ENCODE measurements at regions not wholly inside any gene's neighbourhood (a gene's known extent, or its start where the extent isn't known, plus 50 kb on each side); places are given as distances from the start of the nearest gene placed in this dataset.

DNA sequence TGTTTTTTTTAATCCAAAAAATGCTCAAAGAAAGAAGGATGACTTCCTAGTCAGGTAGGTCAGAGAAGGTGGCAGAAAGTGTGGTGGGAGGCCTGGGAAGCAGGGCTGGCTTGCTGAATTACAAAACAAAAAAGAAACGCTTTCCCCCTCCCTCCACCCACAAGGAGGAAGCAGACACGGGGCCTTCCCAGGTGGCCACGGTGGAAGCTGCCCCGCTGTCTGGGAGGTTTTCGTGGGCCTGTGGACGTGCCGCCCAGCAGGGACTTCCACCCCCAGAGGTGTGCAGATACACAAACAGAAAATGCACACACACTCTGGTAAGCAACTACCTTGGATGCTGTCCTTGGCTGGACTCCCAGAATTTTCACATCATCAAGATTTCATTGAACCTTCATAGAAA, 198.2 kb upstream of the CDH4 start:
- Histone ChIP-seq H3K9ac (ENCODE audit: low read depth, low read length, poor library complexity) (no peak overlapping the region), H3K4me3 (ENCODE audit: low read length in 2 of 2) (no peak overlapping the region), H3K14ac (ENCODE audit: low read length) (no peak overlapping the region), H2AK5ac (ENCODE audit: low read depth, low read length) (no peak overlapping the region), H4K91ac (ENCODE audit: low read depth, low read length, poor library complexity) (no peak overlapping the region), H4K8ac (ENCODE audit: low read depth, low read length) (no peak overlapping the region), H3K4me2 (ENCODE audit: insufficient read depth, low read length, poor library complexity, severe bottlenecking) (no peak overlapping the region), H3K36me3 (replicated peaks in 1 of 2; ENCODE audit: control insufficient read depth in 2 of 2, insufficient read depth in 2 of 2, low read length in 2 of 2) (no peaks in the 10 kb centered on the region), H2BK120ac (ENCODE audit: low read depth, low read length) (no peak overlapping the region), H2AFZ (ENCODE audit: low read length) (no peak overlapping the region), H2BK15ac (ENCODE audit: low read length) (no peak overlapping the region), H3K4me1 (ENCODE audit: control insufficient read depth in 2 of 2, insufficient read depth in 1 of 2, low read depth in 1 of 2, low read length in 2 of 2) (peaks cover 0 to 8% of the 10 kb centered on the region in 2 donors), H3K9me3 (replicated peaks in 1 of 2; ENCODE audit: control insufficient read depth in 2 of 2, insufficient read depth in 1 of 2, low read depth in 1 of 2, low read length in 2 of 2) (no peaks in the 10 kb centered on the region), H2BK5ac (ENCODE audit: low read length) (no peak overlapping the region), H3K4ac (ENCODE audit: low read length) (no peak overlapping the region), H3K23ac (ENCODE audit: low read depth, low read length, poor library complexity) (no peak overlapping the region), H3K79me1 (ENCODE audit: low read depth, low read length) (no peaks in the 10 kb centered on the region), H2BK12ac (ENCODE audit: low read length) (no peak overlapping the region), H3K18ac (ENCODE audit: low read length) (no peak overlapping the region), H3K27me3 (ENCODE audit: control insufficient read depth in 3 of 3, insufficient read depth in 3 of 3, low read depth in 1 of 3, low read length in 3 of 3) (peaks cover 0 to 7% (median 0%) of the 10 kb centered on the region in 3 experiments), H3K27ac (replicated peaks; ENCODE audit: low read length) (no peak overlapping the region)
- DNase-seq (ENCODE audit: low spot score), result no peak
- WGBS, 2 donors (ENCODE audit: extremely low coverage in 2 of 2, insufficient read length in 2 of 2, insufficient replicate concordance in 1 of 2), result no CpG with 5 or more reads among the region's 7 CpGs

DNA sequence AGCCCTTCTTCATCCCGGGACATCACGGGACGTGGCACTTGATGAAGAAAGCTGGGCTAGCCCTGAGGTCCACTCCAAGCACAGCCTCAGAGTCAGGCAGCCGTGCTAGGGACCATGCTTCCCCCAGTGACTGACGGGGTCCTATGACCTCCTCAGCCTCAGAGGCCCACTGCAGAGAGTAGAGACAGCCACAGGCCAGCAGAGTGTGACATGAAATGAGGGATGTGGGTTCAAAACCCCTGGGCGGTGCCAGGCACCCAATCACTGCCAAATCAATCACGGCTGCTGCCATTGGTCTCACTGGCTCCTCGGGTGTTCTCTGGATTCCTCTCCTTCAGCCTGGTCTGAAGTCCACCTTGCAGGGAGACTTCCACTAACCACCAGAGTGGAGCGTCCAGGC, 197.7 kb upstream of the CDH4 start:
- H3K4ac ChIP-seq (ENCODE audit: low read length), result no peak overlapping the region
- no peaks in the 10 kb centered on the region for H3K9me3 ChIP-seq (replicated peaks in 1 of 2; ENCODE audit: control insufficient read depth in 2 of 2, insufficient read depth in 1 of 2, low read depth in 1 of 2, low read length in 2 of 2)
- no peak overlapping the region for H2BK5ac ChIP-seq (ENCODE audit: low read length)
- no peak overlapping the region for H3K27ac ChIP-seq (replicated peaks; ENCODE audit: low read length)
- no peaks in the 10 kb centered on the region for H3K36me3 ChIP-seq (replicated peaks in 1 of 2; ENCODE audit: control insufficient read depth in 2 of 2, insufficient read depth in 2 of 2, low read length in 2 of 2)
- H2BK120ac ChIP-seq (ENCODE audit: low read depth, low read length), result no peak overlapping the region
- no peak overlapping the region for H2BK15ac ChIP-seq (ENCODE audit: low read length)
- no peak overlapping the region for H2AK5ac ChIP-seq (ENCODE audit: low read depth, low read length)
- H3K9ac ChIP-seq (ENCODE audit: low read depth, low read length, poor library complexity), result no peak overlapping the region
- H4K91ac ChIP-seq (ENCODE audit: low read depth, low read length, poor library complexity), result no peak overlapping the region
- H3K27me3 ChIP-seq (ENCODE audit: control insufficient read depth in 3 of 3, insufficient read depth in 3 of 3, low read depth in 1 of 3, low read length in 3 of 3), result peaks cover 0 to 7% (median 0%) of the 10 kb centered on the region in 3 experiments
- no peak for DNase-seq (ENCODE audit: low spot score)
- no peak overlapping the region for H3K4me2 ChIP-seq (ENCODE audit: insufficient read depth, low read length, poor library complexity, severe bottlenecking)
- peaks cover 0 to 8% of the 10 kb centered on the region in 2 donors for H3K4me1 ChIP-seq (ENCODE audit: control insufficient read depth in 2 of 2, insufficient read depth in 1 of 2, low read depth in 1 of 2, low read length in 2 of 2)
- H3K23ac ChIP-seq (ENCODE audit: low read depth, low read length, poor library complexity), result no peak overlapping the region
- no peaks in the 10 kb centered on the region for H3K79me1 ChIP-seq (ENCODE audit: low read depth, low read length)
- WGBS, 2 donors (ENCODE audit: extremely low coverage in 2 of 2, insufficient read length in 2 of 2, insufficient replicate concordance in 1 of 2), result no CpG with 5 or more reads among the region's 9 CpGs
- no peak overlapping the region for H3K14ac ChIP-seq (ENCODE audit: low read length)
- no peak overlapping the region for H2BK12ac ChIP-seq (ENCODE audit: low read length)
- H4K8ac ChIP-seq (ENCODE audit: low read depth, low read length), result no peak overlapping the region
- H2AFZ ChIP-seq (ENCODE audit: low read length), result no peak overlapping the region
- no peak overlapping the region for H3K18ac ChIP-seq (ENCODE audit: low read length)
- no peak overlapping the region for H3K4me3 ChIP-seq (ENCODE audit: low read length in 2 of 2)

DNA sequence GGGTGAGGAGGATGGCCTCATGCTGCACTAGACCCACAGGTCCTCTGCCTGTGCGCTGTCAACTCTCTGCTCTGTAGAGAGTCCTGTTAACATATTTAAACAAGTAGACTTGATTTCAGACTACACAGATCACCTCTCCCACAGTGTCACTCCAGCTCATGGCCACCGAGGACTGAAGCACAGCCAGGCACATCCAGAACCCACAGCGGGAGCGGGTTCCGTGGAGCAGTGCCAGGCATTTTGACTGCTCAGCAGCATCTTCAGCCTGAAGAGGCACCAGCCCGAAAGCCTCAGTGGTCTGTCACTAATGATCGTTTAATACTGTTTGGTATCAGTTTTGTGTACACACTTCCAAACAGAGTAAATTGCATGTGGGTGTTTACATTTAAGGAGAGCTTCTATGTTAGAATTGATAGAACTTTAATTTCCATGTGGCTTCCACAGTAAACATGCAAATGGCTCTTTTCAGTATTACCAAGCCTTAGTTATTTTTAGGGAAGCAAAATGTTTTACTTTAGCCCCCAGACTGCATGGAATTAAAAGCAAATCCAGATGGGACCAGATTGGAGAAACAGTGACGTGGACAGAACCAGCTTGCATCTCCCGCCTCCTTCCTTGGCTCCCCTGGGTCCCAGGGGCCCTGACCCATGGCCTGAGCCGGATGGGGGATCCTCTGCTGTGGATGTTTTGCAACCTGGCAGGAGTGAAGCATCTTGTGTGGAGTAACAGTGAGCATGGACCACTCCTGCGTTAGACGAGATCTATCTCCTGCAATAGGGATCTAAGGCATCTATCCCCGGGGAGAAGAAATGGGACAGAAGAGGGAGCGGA, 196.7 kb upstream of the CDH4 start:
- no peak overlapping the region for H3K14ac ChIP-seq (ENCODE audit: low read length)
- H2BK120ac ChIP-seq (ENCODE audit: low read depth, low read length), result no peak overlapping the region
- H3K4me2 ChIP-seq (ENCODE audit: insufficient read depth, low read length, poor library complexity, severe bottlenecking), result no peak overlapping the region
- no peak overlapping the region for H2BK15ac ChIP-seq (ENCODE audit: low read length)
- WGBS, 2 donors (ENCODE audit: extremely low coverage in 2 of 2, insufficient read length in 2 of 2, insufficient replicate concordance in 1 of 2), result no CpG with 5 or more reads among the region's 14 CpGs
- no peak overlapping the region for H3K4me3 ChIP-seq (ENCODE audit: low read length in 2 of 2)
- no peak overlapping the region for H2BK12ac ChIP-seq (ENCODE audit: low read length)
- H3K9me3 ChIP-seq (replicated peaks in 1 of 2; ENCODE audit: control insufficient read depth in 2 of 2, insufficient read depth in 1 of 2, low read depth in 1 of 2, low read length in 2 of 2), result no peaks in the 10 kb centered on the region
- peaks cover 0 to 8% of the 10 kb centered on the region in 2 donors for H3K4me1 ChIP-seq (ENCODE audit: control insufficient read depth in 2 of 2, insufficient read depth in 1 of 2, low read depth in 1 of 2, low read length in 2 of 2)
- no peak overlapping the region for H3K4ac ChIP-seq (ENCODE audit: low read length)
- no peak overlapping the region for H3K23ac ChIP-seq (ENCODE audit: low read depth, low read length, poor library complexity)
- no peak overlapping the region for H2BK5ac ChIP-seq (ENCODE audit: low read length)
- no peak overlapping the region for H4K8ac ChIP-seq (ENCODE audit: low read depth, low read length)
- no peak overlapping the region for H2AK5ac ChIP-seq (ENCODE audit: low read depth, low read length)
- H3K36me3 ChIP-seq (replicated peaks in 1 of 2; ENCODE audit: control insufficient read depth in 2 of 2, insufficient read depth in 2 of 2, low read length in 2 of 2), result no peaks in the 10 kb centered on the region
- no peak overlapping the region for H4K91ac ChIP-seq (ENCODE audit: low read depth, low read length, poor library complexity)
- H3K9ac ChIP-seq (ENCODE audit: low read depth, low read length, poor library complexity), result no peak overlapping the region
- H3K27me3 ChIP-seq (ENCODE audit: control insufficient read depth in 3 of 3, insufficient read depth in 3 of 3, low read depth in 1 of 3, low read length in 3 of 3), result peaks cover 0 to 7% (median 0%) of the 10 kb centered on the region in 3 experiments
- H2AFZ ChIP-seq (ENCODE audit: low read length), result no peak overlapping the region
- H3K27ac ChIP-seq (replicated peaks; ENCODE audit: low read length), result no peak overlapping the region
- no peak for DNase-seq (ENCODE audit: low spot score)
- H3K18ac ChIP-seq (ENCODE audit: low read length), result no peak overlapping the region
- no peaks in the 10 kb centered on the region for H3K79me1 ChIP-seq (ENCODE audit: low read depth, low read length)

DNA sequence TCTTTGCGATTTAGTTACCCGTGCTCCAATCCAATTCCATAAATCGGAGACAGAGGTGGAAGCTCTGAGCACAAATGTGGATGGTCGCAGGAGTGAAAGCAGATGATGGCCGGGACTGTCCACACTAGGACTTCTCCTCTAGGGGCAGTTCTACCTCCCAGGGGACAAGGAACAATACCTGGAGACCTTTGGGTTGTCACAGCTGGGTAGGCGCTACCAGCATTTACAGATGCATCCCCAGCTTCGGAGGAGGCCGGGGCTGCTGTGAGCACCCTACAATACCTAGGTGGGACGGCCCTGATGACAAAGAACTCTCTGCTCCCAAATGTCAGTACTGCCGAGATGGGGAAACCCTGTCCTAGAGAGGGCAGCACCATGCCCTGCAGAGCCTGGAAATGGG, 195.9 kb upstream of the CDH4 start:
- no peak overlapping the region for H4K91ac ChIP-seq (ENCODE audit: low read depth, low read length, poor library complexity)
- H2AFZ ChIP-seq (ENCODE audit: low read length), result no peak overlapping the region
- H3K4me1 ChIP-seq (ENCODE audit: control insufficient read depth in 2 of 2, insufficient read depth in 1 of 2, low read depth in 1 of 2, low read length in 2 of 2), result peaks cover 0 to 8% of the 10 kb centered on the region in 2 donors
- no CpG with 5 or more reads among the region's 10 CpGs for WGBS, 2 donors (ENCODE audit: extremely low coverage in 2 of 2, insufficient read length in 2 of 2, insufficient replicate concordance in 1 of 2)
- H3K27me3 ChIP-seq (ENCODE audit: control insufficient read depth in 3 of 3, insufficient read depth in 3 of 3, low read depth in 1 of 3, low read length in 3 of 3), result peaks cover 0 to 7% (median 0%) of the 10 kb centered on the region in 3 experiments
- no peak overlapping the region for H2BK15ac ChIP-seq (ENCODE audit: low read length)
- H2AK5ac ChIP-seq (ENCODE audit: low read depth, low read length), result no peak overlapping the region
- no peak overlapping the region for H3K14ac ChIP-seq (ENCODE audit: low read length)
- no peak overlapping the region for H3K9ac ChIP-seq (ENCODE audit: low read depth, low read length, poor library complexity)
- H3K27ac ChIP-seq (replicated peaks; ENCODE audit: low read length), result no peak overlapping the region
- no peak overlapping the region for H3K18ac ChIP-seq (ENCODE audit: low read length)
- no peak overlapping the region for H2BK5ac ChIP-seq (ENCODE audit: low read length)
- no peak for DNase-seq (ENCODE audit: low spot score)
- H3K4me2 ChIP-seq (ENCODE audit: insufficient read depth, low read length, poor library complexity, severe bottlenecking), result no peak overlapping the region
- no peak overlapping the region for H2BK12ac ChIP-seq (ENCODE audit: low read length)
- peaks cover 0 to 2% of the 10 kb centered on the region in 2 donors for H3K9me3 ChIP-seq (replicated peaks in 1 of 2; ENCODE audit: control insufficient read depth in 2 of 2, insufficient read depth in 1 of 2, low read depth in 1 of 2, low read length in 2 of 2)
- H3K4ac ChIP-seq (ENCODE audit: low read length), result no peak overlapping the region
- H3K23ac ChIP-seq (ENCODE audit: low read depth, low read length, poor library complexity), result no peak overlapping the region
- H3K36me3 ChIP-seq (replicated peaks in 1 of 2; ENCODE audit: control insufficient read depth in 2 of 2, insufficient read depth in 2 of 2, low read length in 2 of 2), result no peaks in the 10 kb centered on the region
- H3K4me3 ChIP-seq (ENCODE audit: low read length in 2 of 2), result no peak overlapping the region
- H3K79me1 ChIP-seq (ENCODE audit: low read depth, low read length), result no peaks in the 10 kb centered on the region
- H4K8ac ChIP-seq (ENCODE audit: low read depth, low read length), result no peak overlapping the region
- no peak overlapping the region for H2BK120ac ChIP-seq (ENCODE audit: low read depth, low read length)

Measured in neuronal stem cell (in vitro differentiated cells).